ENCODE measurements at regions not wholly inside any gene's neighbourhood (a gene's known extent, or its start where the extent isn't known, plus 50 kb on each side); places are given as distances from the start of the nearest gene placed in this dataset.
"Not testable (repeated sequence)": the region's sequence is repeated elsewhere in the genome, so short reads cannot be mapped to it uniquely, and the experiment has no call there.

GRCh38 chr9:113739605-113740507, 136.3 kb upstream of the ZNF618 start:
- DNase-seq (ENCODE audit: low read depth in 2 of 2), result not testable (repeated sequence)

GRCh38 chr9:113740508-113741500, 135.3 kb upstream of the ZNF618 start:
- DNase-seq (ENCODE audit: low read depth in 2 of 2), result not testable (repeated sequence)

- DNase-seq (ENCODE audit: low read depth in 2 of 2), result no peak
Measured at GRCh38 chr9:113741886-113742854, 133.9 kb upstream of the ZNF618 start.

GRCh38 chr9:113742878-113743277, 133.2 kb upstream of the ZNF618 start:
- DNase-seq (ENCODE audit: low read depth in 2 of 2), result no peak

GRCh38 chr9:113746486-113746885, 129.6 kb upstream of the ZNF618 start:
- DNase-seq (ENCODE audit: low read depth in 2 of 2), result no peak

GRCh38 chr9:113748135-113748534, 128.0 kb upstream of the ZNF618 start:
- DNase-seq (ENCODE audit: low read depth in 2 of 2), result no peak

- DNase-seq (ENCODE audit: low read depth in 2 of 2), result no peak
Measured at GRCh38 chr9:113753398-113754119, 122.5 kb upstream of the ZNF618 start.

GRCh38 chr9:113754739-113755138, 121.4 kb upstream of the ZNF618 start:
- no peak for DNase-seq (ENCODE audit: low read depth in 2 of 2)

GRCh38 chr9:113755433-113755832, 120.7 kb upstream of the ZNF618 start:
- no peak for DNase-seq (ENCODE audit: low read depth in 2 of 2)

GRCh38 chr9:113756476-113757192, 119.5 kb upstream of the ZNF618 start:
- DNase-seq (ENCODE audit: low read depth in 2 of 2), result no peak

GRCh38 chr9:113763429-113763828, 112.7 kb upstream of the ZNF618 start:
- DNase-seq (ENCODE audit: low read depth in 2 of 2), result no peak

GRCh38 chr9:113764572-113764971, 111.5 kb upstream of the ZNF618 start:
- no peak for DNase-seq (ENCODE audit: low read depth in 2 of 2)

- no peak for DNase-seq (ENCODE audit: low read depth in 2 of 2)
Measured at GRCh38 chr9:113769412-113769811, 106.7 kb upstream of the ZNF618 start.

- no peak for DNase-seq (ENCODE audit: low read depth in 2 of 2)
Measured at GRCh38 chr9:113770396-113770795, 105.7 kb upstream of the ZNF618 start.

GRCh38 chr9:113771199-113771598, 104.9 kb upstream of the ZNF618 start:
- DNase-seq (ENCODE audit: low read depth in 2 of 2), result no peak

GRCh38 chr9:113772121-113772810, 103.8 kb upstream of the ZNF618 start:
- DNase-seq (ENCODE audit: low read depth in 2 of 2), result no peak

- DNase-seq (ENCODE audit: low read depth in 2 of 2), result no peak
Measured at GRCh38 chr9:113774963-113775362, 101.1 kb upstream of the ZNF618 start.

- DNase-seq (ENCODE audit: low read depth in 2 of 2), result no peak
Measured at GRCh38 chr9:113775749-113776148, 100.4 kb upstream of the ZNF618 start.

GRCh38 chr9:113776194-113776593, 99.9 kb upstream of the ZNF618 start:
- DNase-seq (ENCODE audit: low read depth in 2 of 2), result no peak
